ENCODE measurements at regions not wholly inside any gene's neighbourhood (a gene's known extent, or its start where the extent isn't known, plus 50 kb on each side); places are given as distances from the start of the nearest gene placed in this dataset.

- no peak for DNase-seq (ENCODE audit: low spot score)
These were observed 81.9 kb upstream of the TNS3 start for GRCh38 chr7:47663851-47664250.

GRCh38 chr7:47663213-47663612, 81.3 kb upstream of the TNS3 start:
- DNase-seq (ENCODE audit: low spot score) = no peak

GRCh38 chr7:47661051-47661714, 79.3 kb upstream of the TNS3 start:
- no peak for DNase-seq (ENCODE audit: low spot score)

- DNase-seq (ENCODE audit: low spot score) = no peak
These were observed 78.0 kb upstream of the TNS3 start for GRCh38 chr7:47659664-47660462.

- no peak for DNase-seq (ENCODE audit: low spot score)
These were observed 77.2 kb upstream of the TNS3 start for GRCh38 chr7:47658886-47659635.

GRCh38 chr7:47657126-47657525, 75.2 kb upstream of the TNS3 start:
- DNase-seq (ENCODE audit: low spot score) = no peak

GRCh38 chr7:47654672-47655298, 72.9 kb upstream of the TNS3 start:
- DNase-seq (ENCODE audit: low spot score) = no peak

- no peak for DNase-seq (ENCODE audit: low spot score)
These were observed 71.9 kb upstream of the TNS3 start for GRCh38 chr7:47653550-47654411.

GRCh38 chr7:47652591-47652990, 70.7 kb upstream of the TNS3 start:
- no peak for DNase-seq (ENCODE audit: low spot score)

- DNase-seq (ENCODE audit: low spot score) = no peak
These were observed 69.7 kb upstream of the TNS3 start for GRCh38 chr7:47651355-47652317.

GRCh38 chr7:47649919-47650318, 68.0 kb upstream of the TNS3 start:
- no peak for DNase-seq (ENCODE audit: low spot score)

GRCh38 chr7:47648275-47648925, 66.5 kb upstream of the TNS3 start:
- DNase-seq (ENCODE audit: low spot score) = no peak

- no peak for DNase-seq (ENCODE audit: low spot score)
These were observed 66.0 kb upstream of the TNS3 start for GRCh38 chr7:47647918-47648250.

GRCh38 chr7:47647181-47647917, 65.4 kb upstream of the TNS3 start:
- DNase-seq (ENCODE audit: low spot score) = no peak

GRCh38 chr7:47643716-47644400, 61.9 kb upstream of the TNS3 start:
- no peak for DNase-seq (ENCODE audit: low spot score)

- DNase-seq (ENCODE audit: low spot score) = no peak
These were observed 58.4 kb upstream of the TNS3 start for GRCh38 chr7:47640265-47640664.

- DNase-seq (ENCODE audit: low spot score) = no peak
These were observed 57.7 kb upstream of the TNS3 start for GRCh38 chr7:47639495-47640110.

GRCh38 chr7:47638679-47639315, 56.9 kb upstream of the TNS3 start:
- no peak for DNase-seq (ENCODE audit: low spot score)
